Vagina (tissue), 2 donors: ENCODE measurements at regions not wholly inside any gene's neighbourhood (a gene's known extent, or its start where the extent isn't known, plus 50 kb on each side); places are given as distances from the start of the nearest gene placed in this dataset.

Source experiments
- POLR2A ChIP-seq, 2 donors: fragments of 450-650 bp; IDR thresholded peaks; one replicate each; pipeline ENCODE4 v1.6.1; 2017; ENCODE audit warnings: antibody characterized with exemption in 2 of 2, mild to moderate bottlenecking in 2 of 2, moderate library complexity in 2 of 2
- POLR2AphosphoS5 ChIP-seq, 2 donors: sonication (generic); formaldehyde crosslinking; IDR thresholded peaks; one replicate each; pipeline ENCODE4 v1.9.0; 2017; ENCODE audit warnings: antibody characterized with exemption in 2 of 2, mild to moderate bottlenecking in 2 of 2, low read depth in 1 of 2; ENCODE audit not compliant: insufficient read depth in 1 of 2
- TF ChIP-seq, protein P1 (sequence below), 3 experiments: fragments of 450-650 bp in 2 of 3; fragments of 200-600 bp in 1 of 3; sonication (generic) in 1 of 3; IDR thresholded peaks; one replicate each; pipeline ENCODE4 v1.5.1; 2017 to 2019; ENCODE audit warnings: antibody characterized with exemption in 3 of 3, mild to moderate bottlenecking in 2 of 3, moderate library complexity in 2 of 3

DNA sequence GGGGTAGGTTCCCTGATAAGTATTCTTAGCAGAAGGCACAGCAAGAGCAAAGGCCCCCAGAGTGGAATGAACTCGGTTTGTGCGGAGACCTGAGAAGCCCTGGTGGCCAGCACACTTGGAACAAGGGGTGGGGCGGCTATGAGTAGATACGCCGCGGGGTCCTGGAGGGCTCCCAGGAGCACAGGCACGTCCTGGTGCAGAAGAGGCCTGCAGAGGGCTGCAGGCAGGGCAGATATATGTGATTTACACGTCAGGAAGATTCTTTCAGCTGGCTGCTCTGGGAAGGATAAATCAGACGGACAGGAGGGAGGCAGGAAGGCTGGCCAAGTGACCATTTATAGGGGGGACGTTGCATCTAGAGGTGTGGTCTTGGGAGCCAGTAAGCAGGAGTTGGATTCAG lies 70.2 kb upstream of the ATG10 start:
- TF ChIP-seq, protein P1, sequence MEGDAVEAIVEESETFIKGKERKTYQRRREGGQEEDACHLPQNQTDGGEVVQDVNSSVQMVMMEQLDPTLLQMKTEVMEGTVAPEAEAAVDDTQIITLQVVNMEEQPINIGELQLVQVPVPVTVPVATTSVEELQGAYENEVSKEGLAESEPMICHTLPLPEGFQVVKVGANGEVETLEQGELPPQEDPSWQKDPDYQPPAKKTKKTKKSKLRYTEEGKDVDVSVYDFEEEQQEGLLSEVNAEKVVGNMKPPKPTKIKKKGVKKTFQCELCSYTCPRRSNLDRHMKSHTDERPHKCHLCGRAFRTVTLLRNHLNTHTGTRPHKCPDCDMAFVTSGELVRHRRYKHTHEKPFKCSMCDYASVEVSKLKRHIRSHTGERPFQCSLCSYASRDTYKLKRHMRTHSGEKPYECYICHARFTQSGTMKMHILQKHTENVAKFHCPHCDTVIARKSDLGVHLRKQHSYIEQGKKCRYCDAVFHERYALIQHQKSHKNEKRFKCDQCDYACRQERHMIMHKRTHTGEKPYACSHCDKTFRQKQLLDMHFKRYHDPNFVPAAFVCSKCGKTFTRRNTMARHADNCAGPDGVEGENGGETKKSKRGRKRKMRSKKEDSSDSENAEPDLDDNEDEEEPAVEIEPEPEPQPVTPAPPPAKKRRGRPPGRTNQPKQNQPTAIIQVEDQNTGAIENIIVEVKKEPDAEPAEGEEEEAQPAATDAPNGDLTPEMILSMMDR (IDR thresholded peaks at IDR 0.05): no peak
- TF ChIP-seq POLR2A (IDR thresholded peaks at IDR 0.05): no peak
- TF ChIP-seq POLR2AphosphoS5 (IDR thresholded peaks at IDR 0.05; ENCODE audit: insufficient read depth in 1 of 2, low read depth in 1 of 2): no peak
